Embryonic facial prominence (tissue), 1 donor: ENCODE measurements at regions not wholly inside any gene's neighbourhood (a gene's known extent, or its start where the extent isn't known, plus 50 kb on each side); places are given as distances from the start of the nearest gene placed in this dataset.

Source experiments
- DNase-seq: peaks from one replicate; pipeline ENCODE4 v3.0.0-alpha.2; 2016; ENCODE audit errors: extremely low spot score

DNA sequence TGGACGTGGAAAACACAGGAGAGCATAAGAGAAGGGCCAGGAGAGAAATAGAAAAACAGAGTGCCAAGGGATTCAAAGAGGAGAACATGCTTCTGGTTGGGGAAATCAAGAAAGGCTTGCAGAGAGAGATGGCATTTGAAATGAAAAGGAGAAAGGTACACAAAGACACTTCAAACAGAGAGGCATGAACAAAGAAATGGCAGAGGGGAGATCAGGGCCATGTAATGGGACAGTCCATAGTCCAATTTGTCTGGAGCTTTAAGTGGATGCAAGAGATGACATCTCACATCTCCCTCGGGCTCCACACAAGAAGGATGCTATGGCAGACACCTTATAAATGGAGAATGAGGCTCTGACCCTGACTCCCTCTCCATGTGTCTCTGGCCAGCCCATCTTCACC is 331.1 kb downstream of the MLLT3 start:
- DNase-seq, result no peak

- no peak for DNase-seq
These were observed 332.0 kb downstream of the MLLT3 start for GRCh38 chr9:20290257-20290656.

- DNase-seq, result no peak
These were observed 332.8 kb downstream of the MLLT3 start for GRCh38 chr9:20289423-20290010.

- no peak for DNase-seq
These were observed 335.3 kb downstream of the MLLT3 start for GRCh38 chr9:20286969-20287368.

- no peak for DNase-seq
These were observed 336.1 kb downstream of the MLLT3 start for GRCh38 chr9:20286154-20286700.

DNA sequence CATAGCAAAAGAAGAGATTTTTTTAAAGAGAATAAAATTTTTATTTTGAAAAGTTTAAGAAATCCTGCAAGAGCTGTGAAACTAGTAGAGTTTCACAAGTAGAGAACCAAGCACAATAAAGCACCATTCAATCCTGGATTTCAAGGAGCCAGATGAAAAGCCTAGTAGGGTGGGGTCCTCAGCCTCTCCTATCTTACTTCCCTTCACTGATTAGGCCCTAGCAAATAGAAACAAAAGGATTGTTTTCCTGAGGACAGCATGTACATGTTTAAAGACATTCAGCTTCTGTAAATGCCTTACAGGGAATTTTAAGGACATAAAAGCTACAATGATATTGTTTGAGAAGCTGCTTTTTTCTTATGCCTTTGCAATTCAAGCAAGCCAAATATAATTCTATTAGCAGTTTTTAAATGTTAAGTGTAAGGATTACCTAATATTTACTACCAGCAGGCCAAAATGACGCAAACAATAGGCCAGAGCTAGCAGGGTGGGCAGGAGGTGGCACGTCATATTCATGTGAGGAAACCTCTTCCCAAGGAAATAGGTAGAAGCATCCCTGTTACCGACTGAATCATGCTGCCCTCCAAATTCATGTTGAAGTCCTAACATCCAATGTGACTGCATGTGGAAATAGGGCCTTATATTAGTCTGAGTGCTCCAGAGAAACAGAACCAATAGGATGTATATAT is 337.6 kb downstream of the MLLT3 start:
- no peak for DNase-seq

DNA sequence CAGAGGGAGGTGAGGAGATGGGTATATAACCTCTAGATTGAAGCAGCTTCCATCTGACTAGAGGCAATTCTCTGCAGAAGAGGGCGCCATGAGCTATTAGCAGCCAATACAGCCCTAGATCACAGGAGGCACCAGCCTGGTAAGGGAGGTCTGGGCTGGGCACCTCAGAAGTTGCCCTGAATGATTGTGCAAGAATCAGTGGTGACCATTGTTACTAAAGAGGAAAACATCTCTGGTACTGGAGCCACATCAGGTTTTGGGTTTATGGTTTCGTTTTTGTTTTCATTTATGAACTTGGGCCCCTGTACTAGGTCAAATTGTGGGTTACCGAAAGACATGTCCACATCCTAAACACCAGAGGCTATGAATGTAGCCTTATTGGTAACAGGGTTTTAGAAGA is 342.0 kb downstream of the MLLT3 start:
- no peak for DNase-seq

- DNase-seq, result no peak
These were observed 345.5 kb downstream of the MLLT3 start for GRCh38 chr9:20276762-20277161.

DNA sequence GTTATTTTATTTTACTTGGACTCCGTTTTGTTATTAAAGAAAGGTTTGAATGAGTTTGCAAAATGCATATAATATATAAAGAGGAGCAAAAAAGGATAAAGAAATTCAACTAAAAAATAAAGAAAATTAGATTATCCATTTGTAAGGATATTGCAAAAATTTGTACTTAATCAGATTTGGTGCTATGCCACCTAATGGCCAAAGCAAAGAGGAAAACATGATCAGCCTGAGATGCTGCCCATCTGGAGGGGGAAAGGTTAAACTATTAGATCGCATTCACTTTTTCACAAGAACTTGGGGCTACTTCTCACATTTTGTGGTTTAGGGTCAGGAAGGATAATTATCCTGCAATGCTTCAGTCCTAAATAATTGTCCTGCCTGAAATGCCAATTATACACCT is 350.6 kb downstream of the MLLT3 start:
- DNase-seq, result no peak

- no peak for DNase-seq
These were observed 351.2 kb downstream of the MLLT3 start for GRCh38 chr9:20271096-20271495.

DNA sequence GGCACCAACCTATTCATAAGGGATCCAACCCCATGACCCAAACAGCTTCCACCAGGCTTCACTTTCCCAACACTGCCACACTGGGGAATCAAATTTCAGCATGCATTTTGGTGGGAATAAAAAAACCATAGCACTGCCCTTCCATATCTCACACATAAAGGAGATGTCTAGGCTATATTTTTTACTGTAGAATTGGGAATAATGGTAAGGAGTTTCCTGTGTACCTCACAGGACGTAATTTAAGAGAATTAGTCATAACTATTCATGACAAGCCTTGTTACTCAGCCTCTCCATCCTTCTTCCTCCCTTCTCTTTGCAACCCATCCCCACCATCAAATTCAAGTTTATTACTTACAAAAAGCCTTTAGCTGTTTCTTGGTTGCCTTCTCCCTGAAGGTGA is 352.1 kb downstream of the MLLT3 start:
- DNase-seq, result no peak

DNA sequence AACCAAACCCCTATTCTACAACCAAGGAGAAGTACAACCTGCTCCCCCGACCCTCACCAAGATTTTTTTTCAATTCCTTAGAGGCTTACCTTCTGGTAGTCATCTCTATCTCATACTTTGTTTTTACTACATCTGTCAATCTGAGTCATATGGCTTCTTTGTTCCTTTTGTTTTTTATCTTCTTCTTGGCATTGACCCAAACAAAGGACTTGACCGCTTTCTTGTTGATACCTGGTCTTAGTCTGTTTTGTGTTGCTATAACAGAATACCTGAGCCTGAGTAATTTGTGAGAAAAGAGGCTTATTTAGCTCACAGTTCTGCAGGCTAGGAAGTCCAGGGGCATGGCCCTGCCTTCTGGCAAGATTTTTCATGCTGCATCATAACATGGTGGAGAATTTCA is 352.7 kb downstream of the MLLT3 start:
- no peak for DNase-seq

DNA sequence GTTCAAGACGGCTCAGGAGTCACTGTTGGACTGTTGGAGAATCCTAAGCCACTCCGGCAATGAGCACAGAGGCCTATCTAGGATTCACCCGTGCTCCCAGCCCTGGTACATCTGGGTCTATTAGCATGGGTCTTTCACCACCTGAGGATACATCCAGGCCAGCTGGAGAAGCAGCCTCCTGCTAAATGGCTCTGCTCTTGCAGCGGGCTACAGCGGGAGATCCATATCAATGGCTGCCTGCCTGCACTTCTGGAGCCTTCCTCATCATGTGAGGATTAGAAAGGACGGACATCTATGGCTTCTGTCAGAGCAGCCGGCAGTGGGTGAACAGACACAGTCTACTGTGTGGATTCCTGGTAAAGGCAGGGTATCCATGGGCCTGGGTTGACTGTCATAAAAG is 357.4 kb downstream of the MLLT3 start:
- no peak for DNase-seq

GRCh38 chr9:20262611-20263010 is 359.7 kb downstream of the MLLT3 start:
- DNase-seq, result no peak

DNA sequence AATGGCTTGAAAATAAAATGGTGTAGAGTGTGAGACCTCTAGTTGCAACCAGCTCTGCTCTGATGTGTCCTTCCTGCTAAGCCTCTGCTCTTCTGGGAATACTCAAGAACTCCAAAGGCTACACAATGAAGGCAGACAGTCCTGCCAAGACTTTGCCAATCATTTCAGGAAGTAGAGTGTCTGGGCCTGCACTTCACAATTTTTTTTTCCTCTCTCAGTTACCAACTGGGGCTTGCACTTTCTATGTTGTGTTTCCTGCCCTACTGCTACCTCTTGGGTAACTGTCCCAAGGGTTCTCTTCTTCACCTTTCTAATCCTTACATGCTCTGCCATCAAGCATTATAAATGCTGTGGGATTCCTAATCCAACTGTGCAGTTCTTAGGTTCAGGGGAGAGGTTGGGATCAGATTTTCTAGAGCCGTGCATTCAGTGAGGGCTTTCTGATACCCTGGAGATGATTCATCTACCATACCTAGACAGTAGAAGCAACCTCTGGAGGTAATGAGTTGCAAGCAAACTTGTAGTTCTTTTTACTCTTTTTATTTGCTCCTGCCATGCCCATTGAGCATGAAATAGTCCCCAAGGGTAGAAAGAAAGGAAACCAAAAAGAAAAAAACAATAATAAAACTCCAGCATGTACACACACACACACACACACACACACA is 365.9 kb downstream of the MLLT3 start:
- DNase-seq, result no peak

DNA sequence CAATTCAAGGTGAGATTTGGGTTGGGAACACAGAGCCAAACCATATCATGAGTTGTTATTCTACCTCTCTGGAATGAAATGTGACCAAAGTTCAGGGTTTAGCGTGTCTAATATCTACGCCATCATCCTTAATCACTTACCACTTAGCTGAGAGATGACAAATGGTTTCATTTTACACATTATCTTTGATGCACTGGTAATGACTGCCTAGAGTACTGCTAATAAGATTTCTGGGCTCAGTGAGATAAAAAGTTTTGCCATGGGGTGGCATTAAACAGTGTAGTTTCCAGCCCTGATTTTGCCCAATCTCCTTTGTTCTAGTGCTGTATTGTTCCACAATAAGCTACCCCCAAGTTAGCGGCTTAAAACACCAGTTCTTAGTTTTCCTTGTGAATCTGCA is 367.2 kb downstream of the MLLT3 start:
- no peak for DNase-seq

GRCh38 chr9:20253635-20254034 is 368.7 kb downstream of the MLLT3 start:
- no peak for DNase-seq

DNA sequence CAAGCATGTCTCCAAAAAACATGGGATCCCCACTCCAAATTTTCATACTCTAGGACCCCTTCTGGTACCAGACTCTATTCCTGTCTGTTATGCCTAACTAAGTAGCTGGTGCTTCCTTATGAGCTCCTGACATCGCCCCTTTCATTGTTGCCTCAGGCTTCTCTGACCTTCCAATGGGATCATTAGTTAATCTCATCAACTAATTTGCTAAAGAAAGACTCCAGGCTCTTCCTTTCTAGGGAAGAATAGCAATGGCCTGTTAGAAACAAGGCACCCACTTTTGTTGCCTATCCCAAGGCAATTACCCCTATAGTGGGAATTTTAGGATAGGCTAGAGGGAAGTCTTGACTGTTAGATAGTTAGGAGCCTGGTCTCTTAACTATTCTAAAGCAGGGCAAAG is 369.5 kb downstream of the MLLT3 start:
- no peak for DNase-seq

- no peak for DNase-seq
These were observed 371.5 kb downstream of the MLLT3 start for GRCh38 chr9:20250791-20251190.

DNA sequence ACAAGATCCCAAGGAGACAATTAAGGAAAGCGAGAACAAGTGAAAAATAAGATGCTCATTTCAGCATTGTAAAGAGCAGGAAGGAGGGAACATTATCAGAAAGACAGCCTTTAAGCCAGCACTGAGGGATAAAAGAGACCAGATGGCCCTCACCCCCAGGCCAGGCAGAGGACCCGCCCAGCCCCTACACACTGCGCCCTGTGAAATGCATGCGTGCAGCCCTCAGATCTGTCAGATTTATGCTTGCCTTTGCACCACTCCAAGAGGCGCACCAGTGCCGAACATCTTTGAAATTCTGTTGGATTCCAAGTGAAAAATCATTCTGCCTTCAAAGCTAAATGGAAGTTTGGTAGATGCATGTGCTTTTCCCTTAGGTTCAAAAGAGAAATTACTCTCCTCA is 378.0 kb downstream of the MLLT3 start:
- no peak for DNase-seq

- DNase-seq, result no peak
These were observed 378.5 kb downstream of the MLLT3 start for GRCh38 chr9:20243841-20244240.

DNA sequence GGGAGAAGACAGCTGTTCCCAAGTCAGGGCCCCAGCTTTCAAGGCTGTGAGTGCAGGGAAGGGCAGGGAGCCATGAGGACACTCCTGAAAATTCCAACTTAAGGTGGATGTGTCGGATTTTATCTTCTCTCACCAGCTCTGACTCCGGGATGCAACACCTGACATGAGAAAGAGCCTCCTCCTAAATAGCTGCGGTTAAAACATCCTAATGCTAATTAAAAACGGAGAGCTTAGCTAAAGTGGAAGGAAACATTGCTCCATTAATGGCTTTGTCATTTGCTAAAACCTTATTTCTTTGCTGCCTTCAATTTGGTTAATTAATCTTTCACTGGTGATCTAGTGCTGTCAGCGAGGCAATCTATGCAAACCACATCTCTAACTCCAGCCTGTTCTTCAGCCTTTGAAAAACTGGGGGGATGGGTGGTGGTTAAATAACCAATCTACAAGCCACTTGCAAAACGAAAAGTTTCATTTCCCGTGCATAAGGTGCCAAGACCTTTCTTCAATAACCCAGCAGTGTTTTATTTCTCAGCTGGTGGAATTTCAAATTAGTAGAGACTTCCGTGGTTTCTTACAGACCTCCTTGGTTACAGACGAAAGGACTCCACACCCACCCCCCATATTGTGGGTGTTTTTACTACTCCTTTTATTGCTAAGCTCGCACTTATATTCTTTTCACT is 379.6 kb downstream of the MLLT3 start:
- no peak for DNase-seq

DNA sequence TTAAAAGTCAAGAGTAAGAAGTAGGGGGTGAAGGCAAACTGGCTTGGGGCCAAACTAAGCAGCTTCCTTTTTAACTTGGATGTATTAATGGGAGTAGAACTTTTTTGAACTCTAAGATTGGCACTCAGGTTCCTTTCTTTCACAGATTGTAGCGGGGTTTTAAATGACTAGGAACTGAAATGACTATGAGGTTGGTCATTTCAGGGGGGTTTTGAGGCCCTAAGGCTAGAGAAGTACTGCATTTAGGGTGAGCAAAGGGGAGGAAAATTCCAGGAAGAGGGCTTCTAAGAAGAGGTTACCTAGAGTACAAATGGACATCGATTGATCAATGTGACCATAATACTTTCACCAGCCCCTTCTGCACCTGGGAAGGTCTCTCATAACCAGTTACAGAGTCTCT is 381.8 kb downstream of the MLLT3 start:
- DNase-seq, result no peak
